ES-I3 (cell line): ENCODE measurements at regions not wholly inside any gene's neighbourhood (a gene's known extent, or its start where the extent isn't known, plus 50 kb on each side); places are given as distances from the start of the nearest gene placed in this dataset.

Source experiments
- H3K36me3 ChIP-seq: 2 replicates; pipeline ENCODE4 v1.6.1; 2013; ENCODE audit warnings: mild to moderate bottlenecking, low read length, control low read depth, moderate library complexity; ENCODE audit not compliant: insufficient read depth
- H3K4me1 ChIP-seq: 2 replicates; pipeline ENCODE4 v1.6.1; 2013; ENCODE audit warnings: mild to moderate bottlenecking, control low read depth, low read length; ENCODE audit not compliant: insufficient read depth
- H3K9ac ChIP-seq: 2 replicates; pipeline ENCODE4 v1.6.1; 2013; ENCODE audit warnings: low read depth, mild to moderate bottlenecking, low read length, moderate library complexity
- H3K9me3 ChIP-seq: 2 replicates; pipeline ENCODE4 v1.6.1; 2013; ENCODE audit warnings: mild to moderate bottlenecking, low read length, moderate library complexity; ENCODE audit not compliant: control insufficient read depth, insufficient read depth

GRCh38 chr1:13968361-13968760, 268.4 kb downstream of the PRDM2 start:
- Histone ChIP-seq H3K36me3 (no peaks in the 10 kb centered on the region), H3K9me3 (no peaks in the 10 kb centered on the region), H3K4me1 (no peaks in the 10 kb centered on the region), H3K9ac (no peak overlapping the region)

- H3K9ac ChIP-seq, result no peak overlapping the region
- no peaks in the 10 kb centered on the region for H3K4me1 ChIP-seq
- no peaks in the 10 kb centered on the region for H3K9me3 ChIP-seq
- H3K36me3 ChIP-seq, result no peaks in the 10 kb centered on the region
Observed at GRCh38 chr1:13970631-13971247, 270.8 kb downstream of the PRDM2 start.

GRCh38 chr1:13976485-13976884, 276.5 kb downstream of the PRDM2 start:
- Histone ChIP-seq H3K9me3 (no peaks in the 10 kb centered on the region), H3K36me3 (no peaks in the 10 kb centered on the region), H3K9ac (no peak overlapping the region), H3K4me1 (no peaks in the 10 kb centered on the region)

GRCh38 chr1:13981142-13981541, 281.2 kb downstream of the PRDM2 start:
- H3K36me3 ChIP-seq, result no peaks in the 10 kb centered on the region
- H3K4me1 ChIP-seq, result no peaks in the 10 kb centered on the region
- no peak overlapping the region for H3K9ac ChIP-seq
- no peaks in the 10 kb centered on the region for H3K9me3 ChIP-seq

GRCh38 chr1:13983393-13983792, 283.4 kb downstream of the PRDM2 start:
- Histone ChIP-seq H3K9me3 (no peaks in the 10 kb centered on the region), H3K9ac (no peak overlapping the region), H3K36me3 (no peaks in the 10 kb centered on the region), H3K4me1 (no peaks in the 10 kb centered on the region)

- H3K36me3 ChIP-seq, result no peaks in the 10 kb centered on the region
- no peaks in the 10 kb centered on the region for H3K4me1 ChIP-seq
- H3K9ac ChIP-seq, result no peak overlapping the region
- no peaks in the 10 kb centered on the region for H3K9me3 ChIP-seq
Observed at GRCh38 chr1:13990939-13991338, 291.0 kb downstream of the PRDM2 start.

GRCh38 chr1:13992489-13993285, 292.7 kb downstream of the PRDM2 start:
- no peaks in the 10 kb centered on the region for H3K4me1 ChIP-seq
- no peaks in the 10 kb centered on the region for H3K9me3 ChIP-seq
- H3K36me3 ChIP-seq, result no peaks in the 10 kb centered on the region
- H3K9ac ChIP-seq, result no peak overlapping the region

- no peaks in the 10 kb centered on the region for H3K36me3 ChIP-seq
- H3K9ac ChIP-seq, result no peak overlapping the region
- H3K4me1 ChIP-seq, result no peaks in the 10 kb centered on the region
- no peaks in the 10 kb centered on the region for H3K9me3 ChIP-seq
Observed at GRCh38 chr1:13994386-13994785, 294.4 kb downstream of the PRDM2 start.

GRCh38 chr1:13996334-13996733, 296.3 kb downstream of the PRDM2 start:
- Histone ChIP-seq H3K36me3 (no peaks in the 10 kb centered on the region), H3K9me3 (no peaks in the 10 kb centered on the region), H3K4me1 (no peaks in the 10 kb centered on the region), H3K9ac (no peak overlapping the region)

GRCh38 chr1:14003552-14003951, 303.6 kb downstream of the PRDM2 start:
- Histone ChIP-seq H3K36me3 (no peaks in the 10 kb centered on the region), H3K9me3 (peaks cover 4% of the 10 kb centered on the region; the same call in 1 of the 2 replicates)

GRCh38 chr1:14009582-14009981, 309.6 kb downstream of the PRDM2 start:
- peaks cover 8% of the 10 kb centered on the region; the same call in 1 of the 2 replicates for H3K4me1 ChIP-seq
- no peak overlapping the region for H3K9ac ChIP-seq
- H3K9me3 ChIP-seq, result peaks cover 4% of the 10 kb centered on the region; the same call in 1 of the 2 replicates
- H3K36me3 ChIP-seq, result no peaks in the 10 kb centered on the region

More at GRCh38 chr1:14003552-14003951, 303.6 kb downstream of the PRDM2 start:
- no peak overlapping the region for H3K9ac ChIP-seq
- no peaks in the 10 kb centered on the region for H3K4me1 ChIP-seq

GRCh38 chr1:14010476-14010875, 310.5 kb downstream of the PRDM2 start:
- Histone ChIP-seq H3K4me1 (peaks cover 8% of the 10 kb centered on the region; the same call in 1 of the 2 replicates), H3K9ac (no peak overlapping the region), H3K36me3 (no peaks in the 10 kb centered on the region), H3K9me3 (peaks cover 4% of the 10 kb centered on the region; the same call in 1 of the 2 replicates)

GRCh38 chr1:14011132-14011531, 311.1 kb downstream of the PRDM2 start:
- Histone ChIP-seq H3K9me3 (peaks cover 4% of the 10 kb centered on the region; the same call in 1 of the 2 replicates), H3K9ac (no peak overlapping the region), H3K36me3 (no peaks in the 10 kb centered on the region), H3K4me1 (peaks cover 8% of the 10 kb centered on the region; the same call in 1 of the 2 replicates)

GRCh38 chr1:14011888-14012287, 311.9 kb downstream of the PRDM2 start:
- H3K9ac ChIP-seq, result no peak overlapping the region
- H3K9me3 ChIP-seq, result peaks cover 4% of the 10 kb centered on the region; the same call in 1 of the 2 replicates
- no peaks in the 10 kb centered on the region for H3K36me3 ChIP-seq
- peaks cover 12% of the 10 kb centered on the region for H3K4me1 ChIP-seq

GRCh38 chr1:14014929-14015328, 314.9 kb downstream of the PRDM2 start:
- peaks cover 5% of the 10 kb centered on the region; the same call in 1 of the 2 replicates for H3K9me3 ChIP-seq
- no peaks in the 10 kb centered on the region for H3K36me3 ChIP-seq
- no peak overlapping the region for H3K9ac ChIP-seq
- peaks cover 16% of the 10 kb centered on the region for H3K4me1 ChIP-seq
